ENCODE measurements at regions not wholly inside any gene's neighbourhood (a gene's known extent, or its start where the extent isn't known, plus 50 kb on each side); places are given as distances from the start of the nearest gene placed in this dataset.

DNA sequence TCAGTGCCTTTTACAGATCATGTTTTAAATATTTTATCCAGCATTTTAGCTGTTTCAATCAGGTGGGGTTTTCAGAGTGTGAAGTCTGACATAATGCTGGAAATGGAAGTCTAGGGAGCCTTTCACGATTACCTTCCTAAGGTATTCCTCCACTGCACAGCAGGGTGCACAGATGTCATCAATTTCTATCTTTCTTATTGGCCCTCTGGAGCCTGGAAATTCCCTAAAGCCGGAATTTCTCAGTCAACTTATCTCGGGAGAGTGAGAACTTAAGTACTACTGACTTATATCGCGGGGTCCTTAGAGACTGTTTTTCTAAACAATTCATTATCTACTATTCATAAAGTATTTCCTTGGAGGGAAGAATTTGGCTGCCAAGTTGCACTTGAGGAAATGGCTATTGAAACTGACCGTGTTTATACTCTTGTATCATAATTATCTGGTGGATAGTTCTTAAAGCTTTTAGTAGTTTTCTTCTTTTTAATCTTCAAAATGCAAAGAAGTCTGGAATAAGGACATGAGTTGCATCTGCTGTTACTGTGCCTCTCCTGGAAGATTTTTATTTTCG is 311.8 kb upstream of the B3GALT2 start:
- no peak for DNase-seq (ENCODE audit: low read depth)

DNA sequence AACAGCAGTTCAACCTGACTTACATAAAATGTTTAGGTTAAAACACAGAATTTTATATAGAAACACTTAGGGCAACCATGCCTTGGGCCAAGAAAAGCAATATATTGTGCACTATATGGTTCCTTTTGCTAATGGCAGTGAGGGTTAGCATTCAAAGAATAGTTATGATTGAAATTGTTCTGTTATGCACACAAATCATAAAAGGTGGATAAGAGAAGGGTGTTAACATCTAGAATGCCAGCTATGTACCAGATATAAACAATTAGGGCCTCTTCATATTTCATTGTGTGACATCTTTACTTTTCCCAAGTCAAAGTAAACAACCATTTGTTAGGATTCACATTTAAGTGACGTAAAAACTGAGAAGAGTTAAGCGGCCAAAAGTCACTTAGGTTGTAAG is 308.0 kb upstream of the B3GALT2 start:
- no peak for DNase-seq (ENCODE audit: low read depth)

- DNase-seq (ENCODE audit: low read depth): no peak
Observed at GRCh38 chr1:193489191-193489590, 302.8 kb upstream of the B3GALT2 start.

- no peak for DNase-seq (ENCODE audit: low read depth)
Observed at GRCh38 chr1:193487722-193488121, 301.3 kb upstream of the B3GALT2 start.

- DNase-seq (ENCODE audit: low read depth): no peak
Observed at GRCh38 chr1:193486671-193487229, 300.3 kb upstream of the B3GALT2 start.

- no peak for DNase-seq (ENCODE audit: low read depth)
Observed at GRCh38 chr1:193480755-193481154, 294.3 kb upstream of the B3GALT2 start.

GRCh38 chr1:193479187-193479586 is 292.8 kb upstream of the B3GALT2 start:
- DNase-seq (ENCODE audit: low read depth): peak; percentile 22

GRCh38 chr1:193476748-193477147 is 290.3 kb upstream of the B3GALT2 start:
- DNase-seq (ENCODE audit: low read depth): no peak

GRCh38 chr1:193473932-193474331 is 287.5 kb upstream of the B3GALT2 start:
- DNase-seq (ENCODE audit: low read depth): no peak

DNA sequence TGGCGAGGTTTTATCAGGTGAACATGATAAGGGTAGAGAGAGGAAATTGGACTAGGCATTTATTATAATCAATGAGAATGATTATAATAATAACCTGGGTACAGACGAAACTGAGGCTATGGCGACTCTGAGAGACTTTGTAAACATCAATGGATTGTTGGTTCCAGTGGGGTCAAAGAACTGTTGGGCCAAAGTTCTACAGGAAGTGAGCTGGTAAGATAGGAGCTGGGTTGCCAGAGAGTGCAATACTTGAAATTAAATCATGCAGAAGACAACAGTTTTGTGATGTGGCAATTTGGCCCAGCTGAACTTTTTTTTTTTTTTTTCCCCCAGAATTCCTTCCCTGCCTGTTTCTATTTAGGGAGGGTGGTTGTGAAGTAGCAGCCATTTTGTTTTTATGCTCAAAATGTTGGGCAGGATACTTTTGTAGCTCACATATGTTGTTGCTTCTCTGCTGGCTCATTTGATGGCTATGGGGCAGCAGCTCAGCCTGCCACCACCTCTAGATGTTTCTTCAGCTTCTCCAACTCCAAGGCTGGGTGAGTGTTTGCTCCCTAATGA is 286.5 kb upstream of the B3GALT2 start:
- no peak for DNase-seq (ENCODE audit: low read depth)

GRCh38 chr1:193472430-193472829 is 286.0 kb upstream of the B3GALT2 start:
- no peak for DNase-seq (ENCODE audit: low read depth)

DNA sequence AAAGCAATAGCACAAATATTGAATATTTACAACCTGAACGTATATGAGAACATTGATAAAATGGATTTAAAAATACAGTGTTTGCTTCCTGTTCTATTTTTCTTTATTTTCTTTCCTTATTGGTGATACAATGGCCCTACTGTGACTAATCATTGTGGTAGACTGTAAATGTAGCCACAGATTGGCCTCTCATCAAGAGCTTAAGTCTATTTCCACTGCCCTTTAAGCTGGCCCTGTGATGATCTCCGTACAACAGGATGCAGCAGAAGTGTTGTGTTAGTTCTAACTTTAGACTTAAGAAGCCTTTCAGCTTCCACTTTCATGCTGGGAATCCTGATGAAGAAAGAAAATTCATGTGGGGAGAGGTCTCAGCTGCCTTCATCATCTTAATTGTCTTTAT is 285.6 kb upstream of the B3GALT2 start:
- DNase-seq (ENCODE audit: low read depth): no peak

DNA sequence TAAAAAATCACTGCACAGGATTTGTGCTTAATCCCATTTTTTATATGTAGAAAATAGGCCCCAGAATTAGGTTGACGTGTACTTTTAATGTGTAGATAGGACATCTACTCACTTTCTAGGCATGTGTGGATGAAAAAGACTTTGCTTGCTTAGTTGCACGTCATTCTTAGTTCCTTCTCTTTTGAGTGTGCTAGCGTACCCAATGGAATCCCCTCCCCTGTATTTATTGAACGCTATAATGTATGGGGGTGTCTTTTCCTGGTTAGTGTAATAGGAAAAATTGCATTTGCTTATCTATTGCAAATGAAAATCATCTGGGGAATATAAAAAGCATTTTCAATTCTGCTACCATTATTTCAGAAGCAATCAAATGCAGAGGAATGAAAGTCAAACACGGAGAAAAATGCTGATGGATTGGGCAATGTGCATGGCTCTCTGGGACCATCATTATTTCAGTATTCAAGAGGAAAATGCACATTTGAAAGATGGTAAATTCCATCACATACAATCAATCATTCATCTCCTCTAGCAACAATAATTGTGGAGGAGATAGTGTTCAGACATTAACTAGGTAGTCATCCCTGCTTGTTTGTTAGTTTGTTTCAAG is 277.0 kb upstream of the B3GALT2 start:
- no peak for DNase-seq (ENCODE audit: low read depth)

GRCh38 chr1:193462629-193463320 is 276.4 kb upstream of the B3GALT2 start:
- no peak for DNase-seq (ENCODE audit: low read depth)

- DNase-seq (ENCODE audit: low read depth): no peak
Observed at GRCh38 chr1:193458628-193459027, 272.2 kb upstream of the B3GALT2 start.

DNA sequence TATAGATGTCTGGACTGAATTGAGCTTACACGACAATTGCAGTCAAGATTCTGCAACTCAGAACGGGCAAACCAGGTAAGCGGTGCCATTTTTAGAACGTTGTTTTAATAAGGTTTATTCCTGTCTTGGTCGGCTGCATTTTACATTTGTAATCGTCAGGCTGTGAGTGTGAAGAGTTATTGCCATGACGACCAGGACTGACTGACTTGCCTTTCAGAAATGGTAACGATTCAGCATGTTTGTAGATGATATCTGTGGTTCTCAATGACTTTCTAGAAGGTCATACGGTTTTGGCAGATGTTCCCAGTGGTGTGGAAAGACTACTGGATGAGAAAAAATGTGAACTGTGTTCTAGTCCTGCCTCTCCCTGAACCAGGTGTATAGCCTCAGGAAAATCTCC is 271.3 kb upstream of the B3GALT2 start:
- no peak for DNase-seq (ENCODE audit: low read depth)

DNA sequence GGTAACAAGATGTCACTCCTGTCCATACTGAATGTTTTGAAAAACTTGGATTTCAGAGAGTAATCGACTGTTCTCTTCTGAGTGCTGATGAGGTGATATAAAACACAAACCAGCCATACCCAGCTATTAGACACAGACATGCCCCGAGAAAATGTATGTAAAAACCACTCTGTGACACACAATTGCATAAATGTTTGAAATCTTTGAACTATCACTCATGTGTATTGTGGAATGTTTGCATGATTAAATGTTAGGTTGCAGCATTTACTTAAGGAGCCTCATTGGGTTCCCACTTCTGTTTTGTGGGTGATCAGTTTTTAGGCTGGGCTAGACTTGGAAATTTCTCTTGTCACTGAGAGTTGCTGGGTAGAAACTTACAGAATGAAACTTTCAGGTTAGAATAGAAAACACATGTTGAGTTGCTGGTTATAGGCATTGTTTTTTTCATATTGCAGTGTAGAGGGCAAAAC is 270.4 kb upstream of the B3GALT2 start:
- no peak for DNase-seq (ENCODE audit: low read depth)

DNA sequence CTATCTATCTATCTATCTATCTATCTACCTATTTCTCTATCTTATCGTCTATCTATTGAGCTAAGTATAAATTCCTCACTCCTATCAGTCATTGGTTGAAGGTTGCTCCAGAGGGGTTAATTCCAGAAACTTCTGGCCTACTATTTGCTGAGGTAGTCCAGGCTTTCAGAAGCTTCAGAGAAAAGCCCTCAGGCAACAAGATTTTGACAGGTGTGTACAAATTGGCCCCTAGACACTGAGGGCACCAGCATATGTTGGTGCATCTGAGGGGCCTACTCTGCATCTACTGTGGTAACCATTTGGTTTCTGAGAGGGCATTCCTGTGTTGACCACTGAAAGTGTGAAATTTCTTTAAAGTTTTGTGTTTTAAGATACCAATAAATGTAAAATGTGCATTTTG is 265.2 kb upstream of the B3GALT2 start:
- DNase-seq (ENCODE audit: low read depth): no peak

GRCh38 chr1:193451001-193451400 is 264.6 kb upstream of the B3GALT2 start:
- no peak for DNase-seq (ENCODE audit: low read depth)

DNA sequence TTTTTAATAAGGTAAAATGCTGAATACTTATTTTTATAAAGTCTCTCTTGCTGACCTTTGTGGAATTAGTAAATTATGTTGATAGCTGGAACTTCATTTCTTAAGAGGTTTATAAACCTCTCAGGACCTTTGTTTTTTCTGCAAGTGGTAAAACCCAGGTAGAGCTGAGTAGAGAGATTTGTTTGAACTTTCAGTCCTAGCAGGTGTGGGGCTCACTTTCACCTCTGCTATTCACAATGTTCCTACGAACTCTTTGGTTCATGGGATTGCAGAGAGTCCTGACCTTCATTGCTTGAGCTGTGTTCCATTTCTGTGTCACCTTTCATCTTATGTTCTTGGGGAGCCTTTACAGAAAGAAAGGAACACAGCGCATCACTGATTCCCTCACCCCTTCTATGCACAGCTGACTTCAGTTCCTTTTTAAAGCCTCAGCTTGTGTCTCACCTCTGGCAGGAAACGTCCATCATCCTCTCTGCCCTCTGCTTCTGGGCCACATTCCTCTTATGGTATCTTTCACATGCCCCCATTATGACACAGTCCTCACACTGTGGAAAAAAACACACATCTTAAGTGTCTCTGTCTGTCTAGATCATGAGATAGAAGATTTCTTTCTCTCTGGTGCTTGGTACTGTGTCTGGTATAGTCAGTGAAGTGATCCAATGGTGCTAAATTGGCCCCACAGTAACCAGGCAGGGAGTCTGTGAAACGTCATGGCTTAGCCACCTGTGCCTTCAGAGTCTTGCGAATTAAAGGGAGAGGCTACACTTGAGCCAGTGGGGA is 262.5 kb upstream of the B3GALT2 start:
- DNase-seq (ENCODE audit: low read depth): no peak

- no peak for DNase-seq (ENCODE audit: low read depth)
Observed at GRCh38 chr1:193443886-193444285, 257.5 kb upstream of the B3GALT2 start.

- DNase-seq (ENCODE audit: low read depth): no peak
Observed at GRCh38 chr1:193438771-193439170, 252.4 kb upstream of the B3GALT2 start.
